ENCODE measurements at regions not wholly inside any gene's neighbourhood (a gene's known extent, or its start where the extent isn't known, plus 50 kb on each side); places are given as distances from the start of the nearest gene placed in this dataset.
A peak's percentile ranks its signal among the peaks of the same experiment; 100 is the strongest.

- peaks cover 0 to 8% of the 10 kb centered on the region in 2 experiments for H3K9me3 ChIP-seq (ENCODE audit: control insufficient read depth in 2 of 2, low read length in 2 of 2)
- peaks cover 0 to 5% (median 3%) of the 10 kb centered on the region in 7 donors for H3K9me3 Mint-ChIP-seq
- H3K4me1 ChIP-seq (ENCODE audit: control insufficient read depth, insufficient read depth, low read length, poor library complexity, severe bottlenecking): no peaks in the 10 kb centered on the region
- ATAC-seq (ENCODE audit: low read depth in 2 of 2) (no peak), DNase-seq (no peak)
- H3K27me3 Mint-ChIP-seq: peaks cover 17% of the 10 kb centered on the region
- peaks cover 0 to 9% (median 0%) of the 10 kb centered on the region in 4 donors for H3K4me1 Mint-ChIP-seq
- no peak overlapping the region for H3K27ac Mint-ChIP-seq
- H3K36me3 Mint-ChIP-seq: no peaks in the 10 kb centered on the region
- no peaks in the 10 kb centered on the region for H3K36me3 ChIP-seq (ENCODE audit: control insufficient read depth, insufficient read depth, low read length)
- H3K27ac ChIP-seq (ENCODE audit: insufficient read depth, low read length, poor library complexity, severe bottlenecking): no peak overlapping the region
- no peak overlapping the region for H3K4me3 ChIP-seq (ENCODE audit: low read depth, low read length)
- no peak overlapping the region for H3K4me3 Mint-ChIP-seq
- peaks cover 6% of the 10 kb centered on the region for H3K27me3 ChIP-seq (ENCODE audit: control insufficient read depth, insufficient read depth, low read length)
Measured at GRCh38 chr1:231108516-231109302, 53.1 kb upstream of the TRIM67 start.

GRCh38 chr1:231107600-231108326 lies 54.1 kb upstream of the TRIM67 start:
- no peak overlapping the region for H3K4me3 Mint-ChIP-seq
- no peak for ATAC-seq (ENCODE audit: low read depth in 2 of 2)

GRCh38 chr1:231107151-231107550 lies 54.7 kb upstream of the TRIM67 start:
- DNase-seq (no peak), ATAC-seq (ENCODE audit: low read depth in 2 of 2) (no peak)
- Mint-ChIP-seq H3K9me3 (peaks cover 0 to 4% (median 3%) of the 10 kb centered on the region in 7 donors), H3K36me3 (no peaks in the 10 kb centered on the region), H3K27ac (no peak overlapping the region), H3K4me3 (no peak overlapping the region), H3K4me1 (peaks cover 0 to 9% (median 0%) of the 10 kb centered on the region in 4 donors), H3K27me3 (peaks cover 18% of the 10 kb centered on the region)
- Histone ChIP-seq H3K27me3 (ENCODE audit: control insufficient read depth, insufficient read depth, low read length) (peaks cover 4% of the 10 kb centered on the region), H3K4me1 (ENCODE audit: control insufficient read depth, insufficient read depth, low read length, poor library complexity, severe bottlenecking) (no peaks in the 10 kb centered on the region), H3K4me3 (ENCODE audit: low read depth, low read length) (no peak overlapping the region), H3K36me3 (ENCODE audit: control insufficient read depth, insufficient read depth, low read length) (no peaks in the 10 kb centered on the region), H3K9me3 (ENCODE audit: control insufficient read depth in 2 of 2, low read length in 2 of 2) (peaks cover 0 to 7% of the 10 kb centered on the region in 2 experiments), H3K27ac (ENCODE audit: insufficient read depth, low read length, poor library complexity, severe bottlenecking) (no peak overlapping the region)

More at GRCh38 chr1:231107600-231108326, 54.1 kb upstream of the TRIM67 start:
- Mint-ChIP-seq H3K9me3 (peaks cover 0 to 5% (median 4%) of the 10 kb centered on the region in 7 donors), H3K27ac (no peak overlapping the region), H3K27me3 (peaks cover 14% of the 10 kb centered on the region), H3K36me3 (no peaks in the 10 kb centered on the region), H3K4me1 (peaks cover 0 to 9% (median 0%) of the 10 kb centered on the region in 4 donors)
- Histone ChIP-seq H3K4me1 (ENCODE audit: control insufficient read depth, insufficient read depth, low read length, poor library complexity, severe bottlenecking) (no peaks in the 10 kb centered on the region), H3K4me3 (ENCODE audit: low read depth, low read length) (no peak overlapping the region), H3K9me3 (ENCODE audit: control insufficient read depth in 2 of 2, low read length in 2 of 2) (peaks cover 0 to 8% of the 10 kb centered on the region in 2 experiments), H3K27ac (ENCODE audit: insufficient read depth, low read length, poor library complexity, severe bottlenecking) (no peak overlapping the region), H3K27me3 (ENCODE audit: control insufficient read depth, insufficient read depth, low read length) (peaks cover 4% of the 10 kb centered on the region), H3K36me3 (ENCODE audit: control insufficient read depth, insufficient read depth, low read length) (no peaks in the 10 kb centered on the region)
- no peak for DNase-seq

- H3K9me3 Mint-ChIP-seq: peaks cover 0 to 4% (median 0%) of the 10 kb centered on the region in 7 donors
- peaks cover 0 to 2% of the 10 kb centered on the region in 2 experiments for H3K9me3 ChIP-seq (ENCODE audit: control insufficient read depth in 2 of 2, low read length in 2 of 2)
- no peaks in the 10 kb centered on the region for H3K4me1 ChIP-seq (ENCODE audit: control insufficient read depth, insufficient read depth, low read length, poor library complexity, severe bottlenecking)
- no peak overlapping the region for H3K27ac Mint-ChIP-seq
- no peak for ATAC-seq (ENCODE audit: low read depth in 2 of 2)
- no peak overlapping the region for H3K4me3 ChIP-seq (ENCODE audit: low read depth, low read length)
- peaks cover 4% of the 10 kb centered on the region for H3K27me3 ChIP-seq (ENCODE audit: control insufficient read depth, insufficient read depth, low read length)
- H3K36me3 ChIP-seq (ENCODE audit: control insufficient read depth, insufficient read depth, low read length): no peaks in the 10 kb centered on the region
- peaks cover 0 to 9% (median 0%) of the 10 kb centered on the region in 4 donors for H3K4me1 Mint-ChIP-seq
- H3K36me3 Mint-ChIP-seq: no peaks in the 10 kb centered on the region
- H3K27me3 Mint-ChIP-seq: peaks cover 23% of the 10 kb centered on the region
- no peak overlapping the region for H3K4me3 Mint-ChIP-seq
- no peak for DNase-seq
- no peak overlapping the region for H3K27ac ChIP-seq (ENCODE audit: insufficient read depth, low read length, poor library complexity, severe bottlenecking)
Measured at GRCh38 chr1:231106347-231106746, 55.5 kb upstream of the TRIM67 start.

- no peaks in the 10 kb centered on the region for H3K9me3 ChIP-seq (ENCODE audit: control insufficient read depth in 2 of 2, low read length in 2 of 2)
- H3K4me3 Mint-ChIP-seq: peak overlapping the region in 1 of 4 donors; percentile 59
- no peak overlapping the region for H3K4me3 ChIP-seq (ENCODE audit: low read depth, low read length)
- no peaks in the 10 kb centered on the region for H3K36me3 ChIP-seq (ENCODE audit: control insufficient read depth, insufficient read depth, low read length)
- no peak for DNase-seq
- H3K9me3 Mint-ChIP-seq: peaks cover 0 to 4% (median 0%) of the 10 kb centered on the region in 7 donors
- H3K36me3 Mint-ChIP-seq: no peaks in the 10 kb centered on the region
- no peaks in the 10 kb centered on the region for H3K4me1 ChIP-seq (ENCODE audit: control insufficient read depth, insufficient read depth, low read length, poor library complexity, severe bottlenecking)
- H3K27me3 ChIP-seq (ENCODE audit: control insufficient read depth, insufficient read depth, low read length): no peaks in the 10 kb centered on the region
- no peak overlapping the region for H3K27ac Mint-ChIP-seq
- no peak for ATAC-seq (ENCODE audit: low read depth in 2 of 2)
- H3K27me3 Mint-ChIP-seq: peaks cover 32% of the 10 kb centered on the region
- peaks cover 0 to 9% (median 0%) of the 10 kb centered on the region in 4 donors for H3K4me1 Mint-ChIP-seq
- no peak overlapping the region for H3K27ac ChIP-seq (ENCODE audit: insufficient read depth, low read length, poor library complexity, severe bottlenecking)
Measured at GRCh38 chr1:231104917-231105316, 56.9 kb upstream of the TRIM67 start.

GRCh38 chr1:231103961-231104360 lies 57.9 kb upstream of the TRIM67 start:
- Mint-ChIP-seq H3K4me3 (no peak overlapping the region), H3K4me1 (peaks cover 0 to 9% (median 0%) of the 10 kb centered on the region in 4 donors), H3K36me3 (no peaks in the 10 kb centered on the region), H3K27me3 (peaks cover 39% of the 10 kb centered on the region), H3K27ac (no peak overlapping the region), H3K9me3 (peaks cover 0 to 4% (median 0%) of the 10 kb centered on the region in 7 donors)
- Histone ChIP-seq H3K36me3 (ENCODE audit: control insufficient read depth, insufficient read depth, low read length) (no peaks in the 10 kb centered on the region), H3K4me1 (ENCODE audit: control insufficient read depth, insufficient read depth, low read length, poor library complexity, severe bottlenecking) (no peaks in the 10 kb centered on the region), H3K27me3 (ENCODE audit: control insufficient read depth, insufficient read depth, low read length) (no peaks in the 10 kb centered on the region), H3K4me3 (ENCODE audit: low read depth, low read length) (no peak overlapping the region), H3K9me3 (ENCODE audit: control insufficient read depth in 2 of 2, low read length in 2 of 2) (no peaks in the 10 kb centered on the region), H3K27ac (ENCODE audit: insufficient read depth, low read length, poor library complexity, severe bottlenecking) (no peak overlapping the region)
- no peak for ATAC-seq (ENCODE audit: low read depth in 2 of 2)
- no peak for DNase-seq

- no peaks in the 10 kb centered on the region for H3K9me3 ChIP-seq (ENCODE audit: control insufficient read depth in 2 of 2, low read length in 2 of 2)
- DNase-seq: no peak
- no peak for ATAC-seq (ENCODE audit: low read depth in 2 of 2)
- no peaks in the 10 kb centered on the region for H3K36me3 ChIP-seq (ENCODE audit: control insufficient read depth, insufficient read depth, low read length)
- Mint-ChIP-seq H3K4me3 (no peak overlapping the region), H3K4me1 (no peaks in the 10 kb centered on the region), H3K9me3 (peaks cover 0 to 4% (median 0%) of the 10 kb centered on the region in 7 donors), H3K27me3 (peaks cover 28% of the 10 kb centered on the region), H3K36me3 (no peaks in the 10 kb centered on the region), H3K27ac (no peak overlapping the region)
- H3K27me3 ChIP-seq (ENCODE audit: control insufficient read depth, insufficient read depth, low read length): no peaks in the 10 kb centered on the region
- no peaks in the 10 kb centered on the region for H3K4me1 ChIP-seq (ENCODE audit: control insufficient read depth, insufficient read depth, low read length, poor library complexity, severe bottlenecking)
- no peak overlapping the region for H3K27ac ChIP-seq (ENCODE audit: insufficient read depth, low read length, poor library complexity, severe bottlenecking)
- no peak overlapping the region for H3K4me3 ChIP-seq (ENCODE audit: low read depth, low read length)
Measured at GRCh38 chr1:231099996-231100767, 60.1 kb upstream of the FAM89A start.

Measured in CD4-positive, CD25-positive, alpha-beta regulatory T cell (primary cell).